HepG2 (cell line): ENCODE measurements at regions not wholly inside any gene's neighbourhood (a gene's known extent, or its start where the extent isn't known, plus 50 kb on each side); places are given as distances from the start of the nearest gene placed in this dataset.

Experiments
- ATAC-seq: fragments of 200-7000 bp; cut with Tn5 transposase; 3 replicates; pipeline ENCODE4 v1.9.1; 2020; ENCODE audit warnings: mild to moderate bottlenecking, moderate library complexity
- BruUV-seq: library from RNA; stranded (reverse); fragments of 400-500 nt; replicated peaks from 2 replicates; lab custom pipeline; 2021; lab: Mats Ljungman, UMichigan
- CTCF ChIA-PET: fragments of 300-600 bp; formaldehyde crosslinking; extraction: SDS; loops from one replicate; lab custom pipeline; 2021; ENCODE audit warnings: low total read pairs, inconsistent platforms, low intra/inter-chr PET ratio; lab: Yijun Ruan, JAX
- POLR2A ChIA-PET: fragments of 350-600 bp; sonication (Branson Sonifier 250); formaldehyde crosslinking; loops from one replicate; lab custom pipeline; 2020; ENCODE audit warnings: antibody characterized with exemption, inconsistent platforms; lab: Yijun Ruan, JAX
- DNase-seq: peaks from one replicate; pipeline ENCODE4 v3.0.0-alpha.2; 2015; ENCODE audit warnings: low spot score
- FAIRE-seq: peaks from 3 replicates; lab custom pipeline; 2011; peaks lifted over from hg19 to GRCh38; lab: Jason Lieb, UNC
- H2AFZ ChIP-seq: one replicate; pipeline ENCODE4 v1.6.1; 2011; ENCODE audit warnings: low read length, inconsistent platforms
- H3K27ac ChIP-seq: fragments of 300-600 bp; 3 replicates; pipeline ENCODE4 v1.8.0; 2011; ENCODE audit warnings: mixed run types, mild to moderate bottlenecking, mixed read lengths, low read length, inconsistent platforms; ENCODE audit not compliant: insufficient read depth; ENCODE audit errors: extremely low read length
- H3K27me3 ChIP-seq, 2 experiments: fragments of 200-600 bp in 1 of 2; 2 replicates in 1 of 2; 3 replicates in 1 of 2; pipeline versions ENCODE4 v1.6.0 to v1.8.0; 2011; ENCODE audit warnings: low read length in 2 of 2, mild to moderate bottlenecking in 2 of 2, moderate library complexity in 2 of 2, inconsistent platforms in 1 of 2; ENCODE audit not compliant: insufficient read depth in 2 of 2, control insufficient read depth in 1 of 2
- H3K36me3 ChIP-seq, 2 experiments: fragments of 200-600 bp in 1 of 2; replicated peaks in 1 of 2; 2 replicates in 1 of 2; 3 replicates in 1 of 2; pipeline versions ENCODE4 v1.5.1 to v1.8.0; 2011; ENCODE audit warnings: low read length in 2 of 2, inconsistent platforms in 1 of 2; ENCODE audit not compliant: insufficient read depth in 2 of 2, control insufficient read depth in 1 of 2
- H3K4me1 ChIP-seq: 2 replicates; pipeline ENCODE4 v1.5.1; 2012; ENCODE audit warnings: low read length, inconsistent platforms; ENCODE audit not compliant: insufficient read depth
- H3K4me2 ChIP-seq: 2 replicates; pipeline ENCODE4 v1.6.0; 2011; ENCODE audit warnings: low read depth, low read length, inconsistent platforms
- H3K4me3 ChIP-seq, 3 experiments: fragments of 200-600 bp in 1 of 3; sonication (generic), shearing (Covaris generic) in 1 of 3; replicated peaks in 1 of 3; 2 replicates each; pipeline ENCODE4 v1.5.1; 2011 to 2016; ENCODE audit warnings: low read length in 3 of 3, inconsistent platforms in 2 of 3, low read depth in 2 of 3, mild to moderate bottlenecking in 2 of 3, control low read depth in 1 of 3, mixed read lengths in 1 of 3; ENCODE audit not compliant: insufficient read depth in 1 of 3
- H3K79me2 ChIP-seq: one replicate; pipeline ENCODE4 v1.6.1; 2011; ENCODE audit warnings: low read length, inconsistent platforms; ENCODE audit not compliant: insufficient read depth
- H3K9ac ChIP-seq: 2 replicates; pipeline ENCODE4 v1.6.0; 2011; ENCODE audit warnings: mild to moderate bottlenecking, low read depth, low read length, inconsistent platforms; ENCODE audit not compliant: insufficient read depth
- H3K9me3 ChIP-seq: 2 replicates; pipeline ENCODE4 v1.5.1; 2012; ENCODE audit warnings: mild to moderate bottlenecking, low read length
- H4K20me1 ChIP-seq: 2 replicates; pipeline ENCODE4 v1.6.0; 2011; ENCODE audit warnings: inconsistent platforms, mild to moderate bottlenecking, low read length, moderate library complexity; ENCODE audit not compliant: insufficient read depth
- AKAP8 ChIP-seq: sonication (generic); formaldehyde crosslinking; IDR thresholded peaks from 2 replicates; pipeline ENCODE4 v1.5.1; 2020; ENCODE audit warnings: mild to moderate bottlenecking, missing genetic modification reagents
- ARNT2 ChIP-seq: sonication (generic); formaldehyde crosslinking; IDR thresholded peaks from 2 replicates; pipeline ENCODE4 v1.8.0; 2022; ENCODE audit warnings: mild to moderate bottlenecking, low read depth, missing genetic modification reagents, moderate library complexity
- CREB1 ChIP-seq, 2 experiments: fragments of 450-650 bp in 1 of 2; IDR thresholded peaks; 2 replicates each; pipeline ENCODE4 v1.6.1; 2016 to 2017; ENCODE audit warnings: control low read depth in 1 of 2, mild to moderate bottlenecking in 1 of 2, missing compliant biosample characterization in 1 of 2, missing genetic modification characterization in 1 of 2
- CTCF ChIP-seq: sonication (generic); formaldehyde crosslinking; IDR thresholded peaks from 2 replicates; pipeline ENCODE4 v1.5.0; 2020; ENCODE audit warnings: mild to moderate bottlenecking, missing genetic modification reagents, moderate library complexity
- FOXA3 ChIP-seq: IDR thresholded peaks from 2 replicates; pipeline ENCODE4 v1.6.1; 2016; ENCODE audit warnings: missing genetic modification reagents, missing compliant biosample characterization
- KLF12 ChIP-seq: sonication (generic); formaldehyde crosslinking; IDR thresholded peaks from 2 replicates; pipeline ENCODE4 v1.4.0; 2020; ENCODE audit warnings: missing genetic modification reagents, borderline replicate concordance
- MXI1 ChIP-seq: IDR thresholded peaks from 3 replicates; pipeline ENCODE4 v1.6.1; 2012; ENCODE audit warnings: low read depth, low read length, inconsistent platforms, borderline replicate concordance
- MZF1 ChIP-seq: sonication (generic); formaldehyde crosslinking; IDR thresholded peaks from 2 replicates; pipeline ENCODE4 v1.8.1; 2023; ENCODE audit warnings: mild to moderate bottlenecking, missing genetic modification reagents, borderline replicate concordance
- NR3C1 ChIP-seq: sonication (generic); formaldehyde crosslinking; IDR thresholded peaks from 2 replicates; pipeline ENCODE4 v1.4.0; 2020; ENCODE audit warnings: missing genetic modification reagents
- SIX4 ChIP-seq: sonication (generic); formaldehyde crosslinking; IDR thresholded peaks from 2 replicates; pipeline ENCODE4 v1.4.0; 2020; ENCODE audit warnings: missing genetic modification reagents
- SMARCC2 ChIP-seq: fragments of 450-650 bp; IDR thresholded peaks from 2 replicates; pipeline ENCODE4 v1.6.1; 2017; ENCODE audit warnings: antibody characterized with exemption, mild to moderate bottlenecking
- SMYD3 ChIP-seq: sonication (generic); formaldehyde crosslinking; IDR thresholded peaks from 2 replicates; pipeline ENCODE4 v1.8.1; 2023; ENCODE audit warnings: mild to moderate bottlenecking, missing genetic modification reagents
- TARDBP ChIP-seq: sonication (generic); formaldehyde crosslinking; IDR thresholded peaks from 2 replicates; pipeline ENCODE4 v1.8.0; 2022; ENCODE audit warnings: mild to moderate bottlenecking, missing genetic modification reagents
- ZFP1 ChIP-seq: IDR thresholded peaks from 2 replicates; pipeline ENCODE4 v1.6.1; 2016
- ZNF790 ChIP-seq: sonication (generic); formaldehyde crosslinking; IDR thresholded peaks from 2 replicates; pipeline ENCODE4 v1.8.0; 2022; ENCODE audit warnings: missing genetic modification reagents, mild to moderate bottlenecking, borderline replicate concordance
- in situ Hi-C: cut with HindIII; loops from 2 replicates; pipeline ENCODE4 v1.10.0; 2017; ENCODE audit warnings: low pct_unique_long_range_greater_than_20kb; ENCODE audit not compliant: extremely low pct_ligation_motif_present
- intact Hi-C: fragments of 100-400 bp; cut with micrococcal nuclease; formaldehyde crosslinking; loops from one replicate; pipeline ENCODE4 v1.10.0; 2022; ENCODE audit not compliant: unreplicated experiment

GRCh38 chr19:46911456-46911855 is 50.7 kb downstream of the ARHGAP35 start:
- peaks cover 27% of the 10 kb centered on the region; the same call in 1 of the 2 replicates for H4K20me1 ChIP-seq
- no peak for TF ChIP-seq ZNF790 (CRISPR knock-in tag)
- no peak for TF ChIP-seq FOXA3 (CRISPR knock-in tag)
- TF ChIP-seq TARDBP (CRISPR knock-in tag), result no peak
- TF ChIP-seq ZFP1 (CRISPR knock-in tag), result no peak
- no peak for TF ChIP-seq CTCF (CRISPR knock-in tag)
- no peak for TF ChIP-seq MXI1
- TF ChIP-seq ARNT2, result no peak
- TF ChIP-seq AKAP8 (CRISPR knock-in tag), result no peak
- TF ChIP-seq MZF1 (CRISPR knock-in tag), result no peak
- no peak for TF ChIP-seq SIX4 (CRISPR knock-in tag)
- TF ChIP-seq SMYD3, result no peak
- no peak for TF ChIP-seq SMARCC2
- TF ChIP-seq CREB1 (IDR thresholded peaks at IDR 0.05), result no peak
- TF ChIP-seq CREB1 (CRISPR knock-in tag; IDR thresholded peaks at IDR 0.05), result no peak
- TF ChIP-seq NR3C1, result no peak
- TF ChIP-seq KLF12, result no peak
- CTCF ChIA-PET, result no interaction called here

More at GRCh38 chr19:46911456-46911855, 50.7 kb downstream of the ARHGAP35 start:
- no peaks in the 10 kb centered on the region; a peak in 1 of 5 replicates for H3K36me3 ChIP-seq
- in situ Hi-C loops (no loop called here), intact Hi-C loops (no loop called here)
- no peak overlapping the region for H3K27ac ChIP-seq
- H3K4me3 ChIP-seq, result no peak overlapping the region
- H3K4me1 ChIP-seq, result peaks cover 57% of the 10 kb centered on the region
- POLR2A ChIA-PET, result no interaction called here
- no TSS peak for BruUV-seq
- no peak overlapping the region for H2AFZ ChIP-seq
- DNase-seq (no peak), FAIRE-seq (no peak), ATAC-seq (no peak)
- H3K9ac ChIP-seq, result no peak overlapping the region
- H3K9me3 ChIP-seq, result no peaks in the 10 kb centered on the region
- peaks cover 85% of the 10 kb centered on the region for H3K79me2 ChIP-seq
- H3K27me3 ChIP-seq, result no peaks in the 10 kb centered on the region
- H3K4me2 ChIP-seq, result no peak overlapping the region
